SK-N-SH (cell line): ENCODE measurements at regions not wholly inside any gene's neighbourhood (a gene's known extent, or its start where the extent isn't known, plus 50 kb on each side); places are given as distances from the start of the nearest gene placed in this dataset.

Experiments used
- CTCF ChIA-PET: fragments of 300-600, 350-600 bp; formaldehyde crosslinking; extraction: SDS; loops from one replicate; lab custom pipeline; 2021; lab: Yijun Ruan, JAX
- POLR2A ChIA-PET: fragments of 350-600 bp; sonication (Branson Sonifier 250); formaldehyde crosslinking; extraction: SDS; loops from one replicate; lab custom pipeline; 2020; ENCODE audit warnings: antibody characterized with exemption, inconsistent platforms; lab: Yijun Ruan, JAX
- DNase-seq: peaks from one replicate; pipeline ENCODE4 v3.0.0; 2012
- H2AFZ ChIP-seq: fragments of 200-600 bp; sonication (generic); 2 replicates; pipeline ENCODE4 v1.8.1; 2016; ENCODE audit warnings: antibody characterized with exemption, mild to moderate bottlenecking, low read depth
- H3F3A ChIP-seq: fragments of 200-600 bp; sonication (generic); replicated peaks from 2 replicates; pipeline ENCODE3; 2016; ENCODE audit warnings: antibody characterized with exemption, mild to moderate bottlenecking; ENCODE audit not compliant: insufficient read depth
- H3K27ac ChIP-seq, 2 experiments: fragments of 200-500 bp in 1 of 2; fragments of 200-600 bp in 1 of 2; sonication (Bioruptor generic) in 1 of 2; sonication (generic), shearing (Covaris generic) in 1 of 2; 2 replicates each; pipeline versions ENCODE4 v1.5.1 to v1.6.1; 2014 to 2016; ENCODE audit warnings: low read depth in 2 of 2, inconsistent platforms in 1 of 2, low read length in 1 of 2, mild to moderate bottlenecking in 1 of 2, mixed read lengths in 1 of 2
- H3K27me3 ChIP-seq: fragments of 200-600 bp; sonication (generic), shearing (Covaris generic); 2 replicates; pipeline ENCODE4 v1.6.1; 2016; ENCODE audit warnings: mixed run types; ENCODE audit not compliant: insufficient read depth
- H3K36me3 ChIP-seq, 2 experiments: fragments of 200-500 bp in 1 of 2; fragments of 200-600 bp in 1 of 2; sonication (Bioruptor generic) in 1 of 2; sonication (generic) in 1 of 2; replicated peaks in 1 of 2; 2 replicates each; pipeline versions ENCODE3 to v1.5.1; 2014 to 2016; ENCODE audit warnings: low read length in 1 of 2, mild to moderate bottlenecking in 1 of 2; ENCODE audit not compliant: insufficient read depth in 2 of 2, control insufficient read depth in 1 of 2
- H3K4me1 ChIP-seq, 2 experiments: fragments of 200-500 bp in 1 of 2; fragments of 200-600 bp in 1 of 2; sonication (Bioruptor generic) in 1 of 2; sonication (generic), shearing (Covaris generic) in 1 of 2; 2 replicates each; pipeline versions ENCODE4 v1.5.1 to v1.6.1; 2014 to 2016; ENCODE audit warnings: low read depth in 1 of 2, low read length in 1 of 2, mixed run types in 1 of 2; ENCODE audit not compliant: insufficient read depth in 2 of 2, control insufficient read depth in 1 of 2
- H3K4me2 ChIP-seq: fragments of 200-600 bp; sonication (generic), shearing (Covaris generic); 2 replicates; pipeline ENCODE4 v1.6.1; 2017; ENCODE audit warnings: mixed run types
- H3K4me3 ChIP-seq, 2 experiments: fragments of 200-500 bp in 1 of 2; fragments of 200-600 bp in 1 of 2; sonication (Bioruptor generic) in 1 of 2; sonication (generic), shearing (Covaris generic) in 1 of 2; 2 replicates each; pipeline versions ENCODE4 v1.5.1 to v1.8.1; 2014 to 2016; ENCODE audit warnings: low read depth in 2 of 2, inconsistent platforms in 1 of 2, low read length in 1 of 2, mild to moderate bottlenecking in 1 of 2, mixed read lengths in 1 of 2, moderate library complexity in 1 of 2
- H3K79me2 ChIP-seq: fragments of 200-600 bp; sonication (generic); 2 replicates; pipeline ENCODE4 v1.8.1; 2017; ENCODE audit warnings: mild to moderate bottlenecking; ENCODE audit not compliant: insufficient read depth
- H3K9ac ChIP-seq: fragments of 200-600 bp; sonication (generic); 2 replicates; pipeline ENCODE4 v1.6.1; 2017; ENCODE audit warnings: mixed run types
- H3K9me2 ChIP-seq: fragments of 200-600 bp; sonication (generic); 2 replicates; pipeline ENCODE4 v1.6.1; 2017; ENCODE audit warnings: mixed run types
- H3K9me3 ChIP-seq: fragments of 200-600 bp; sonication (generic); 2 replicates; pipeline ENCODE4 v1.6.1; 2017; ENCODE audit warnings: mixed run types, mild to moderate bottlenecking, moderate library complexity
- H4K20me1 ChIP-seq: fragments of 200-600 bp; sonication (generic); 2 replicates; pipeline ENCODE4 v1.6.1; 2017; ENCODE audit warnings: mild to moderate bottlenecking, mixed run types; ENCODE audit not compliant: insufficient read depth
- EZH2phosphoT487 ChIP-seq: fragments of 200-600 bp; sonication (generic); IDR thresholded peaks from 2 replicates; pipeline ENCODE4 v1.6.1; 2017; ENCODE audit warnings: low read depth, mixed run types, mild to moderate bottlenecking, antibody characterized with exemption, moderate library complexity, borderline replicate concordance
- FOXM1 ChIP-seq: IDR thresholded peaks from 2 replicates; pipeline ENCODE4 v1.4.0; 2012; ENCODE audit warnings: low read depth, mild to moderate bottlenecking
- GABPA ChIP-seq: IDR thresholded peaks from 2 replicates; pipeline ENCODE4 v1.4.0; 2012; ENCODE audit warnings: low read depth, mild to moderate bottlenecking
- GATA2 ChIP-seq: sonication (generic); formaldehyde crosslinking; IDR thresholded peaks from 2 replicates; pipeline ENCODE4 v1.5.0; 2020; ENCODE audit warnings: mild to moderate bottlenecking, missing genetic modification reagents
- JUND ChIP-seq: IDR thresholded peaks from 2 replicates; pipeline ENCODE4 v1.4.0; 2012
- MEF2A ChIP-seq: IDR thresholded peaks from 2 replicates; pipeline ENCODE4 v1.4.0; 2012; ENCODE audit warnings: low read depth, borderline replicate concordance
- NFIC ChIP-seq: IDR thresholded peaks from 2 replicates; pipeline ENCODE4 v1.4.0; 2012; ENCODE audit warnings: borderline replicate concordance
- RAD21 ChIP-seq: IDR thresholded peaks from 2 replicates; pipeline ENCODE4 v1.6.1; 2012; ENCODE audit warnings: mild to moderate bottlenecking, low read length
- SIN3A ChIP-seq: IDR thresholded peaks from 2 replicates; pipeline ENCODE4 v1.6.1; 2012; ENCODE audit warnings: low read depth, mild to moderate bottlenecking, low read length, moderate library complexity, borderline replicate concordance
- SMC3 ChIP-seq: IDR thresholded peaks from 2 replicates; pipeline ENCODE4 v1.6.1; 2012; ENCODE audit warnings: low read depth, low read length, improper control_type of control experiment
- USF2 ChIP-seq: fragments of 150-350 bp; IDR thresholded peaks from 2 replicates; pipeline ENCODE4 v1.6.1; 2017; ENCODE audit warnings: antibody characterized with exemption, low read length, low read depth, borderline replicate concordance
- WGBS: methylation state at CpG from one replicate; pipeline ENCODE4 v1.1.6; 2017; ENCODE audit warnings: low lambda C conversion rate; 5-methylcytosine and 5-hydroxymethylcytosine counted together
- TF ChIP-seq, protein P1 (sequence below): IDR thresholded peaks from 2 replicates; pipeline ENCODE4 v1.4.0; 2012; ENCODE audit warnings: low read depth, borderline replicate concordance

GRCh38 chr2:22838461-22838860, 546.5 kb upstream of the KLHL29 start:
- TF ChIP-seq GABPA (no peak), EZH2phosphoT487 (no peak), JUND (no peak), FOXM1 (no peak), SIN3A (no peak), RAD21 (no peak), SMC3 (no peak)
- TF ChIP-seq, all 33 proteins: peak for 0
- no peaks in the 10 kb centered on the region for H4K20me1 ChIP-seq
- no peak overlapping the region; a peak in 1 of 4 replicates for H3K4me3 ChIP-seq
- H3K79me2 ChIP-seq = no peaks in the 10 kb centered on the region
- POLR2A ChIA-PET = no interaction called here
- H3K27me3 ChIP-seq = no peaks in the 10 kb centered on the region
- DNase-seq = no peak
- H3F3A ChIP-seq = no peaks in the 10 kb centered on the region
- no peak overlapping the region for H3K9ac ChIP-seq
- H3K9me3 ChIP-seq = no peaks in the 10 kb centered on the region; the same call in 1 of the 2 replicates
- H3K4me1 ChIP-seq = no peaks in the 10 kb centered on the region
- H3K36me3 ChIP-seq = no peaks in the 10 kb centered on the region
- CTCF ChIA-PET = no interaction called here
- no peaks in the 10 kb centered on the region for H3K9me2 ChIP-seq
- H2AFZ ChIP-seq = no peak overlapping the region
- H3K27ac ChIP-seq = no peak overlapping the region
- no peak overlapping the region for H3K4me2 ChIP-seq

DNA sequence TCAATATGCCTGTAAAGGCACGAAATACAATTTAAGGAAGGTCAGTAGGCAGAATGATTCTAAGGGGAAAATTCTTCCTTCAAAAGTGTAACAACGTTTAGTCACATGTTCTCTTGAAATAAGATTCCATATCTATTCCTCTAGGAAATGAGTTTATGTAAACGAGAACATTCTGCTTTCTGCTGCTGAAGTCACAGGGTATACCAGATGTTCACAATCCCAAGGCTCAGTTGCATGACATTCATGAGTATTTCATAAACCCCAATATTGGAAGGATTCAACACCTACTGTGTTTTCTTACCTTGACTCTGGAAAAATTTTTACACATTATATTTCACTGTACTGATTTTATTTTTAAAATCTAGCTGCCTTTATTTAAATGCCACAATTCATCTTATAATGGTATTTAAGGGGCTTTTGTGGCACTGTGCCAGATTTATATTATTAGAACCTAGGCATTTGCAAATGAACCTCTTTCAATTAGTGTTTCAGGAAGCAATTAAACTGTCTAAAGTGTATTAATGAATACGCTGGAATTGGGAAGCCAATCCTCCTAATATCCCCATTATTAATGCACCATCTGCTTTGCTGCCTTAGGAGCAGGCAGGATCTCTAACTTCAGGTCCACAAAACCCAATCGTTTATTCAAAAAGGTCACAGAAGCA, 542.6 kb upstream of the KLHL29 start:
- H3F3A ChIP-seq = no peaks in the 10 kb centered on the region
- ChIA-PET POLR2A (no interaction called here), CTCF (interaction anchor here (0.7 to 1.8 kb wide), 5 partner anchors 9 to 20 kb away, joined by 3 to 6 read pairs (median 3); no protein-coding TSS in a partner anchor)
- 15% methylated on average over 5 of the region's 5 CpGs for WGBS
- no peak overlapping the region for H3K4me2 ChIP-seq
- no peak overlapping the region for H3K4me3 ChIP-seq
- no peaks in the 10 kb centered on the region for H3K9me2 ChIP-seq
- H3K36me3 ChIP-seq = no peaks in the 10 kb centered on the region
- no peak overlapping the region for H3K27ac ChIP-seq
- TF ChIP-seq, protein P1, sequence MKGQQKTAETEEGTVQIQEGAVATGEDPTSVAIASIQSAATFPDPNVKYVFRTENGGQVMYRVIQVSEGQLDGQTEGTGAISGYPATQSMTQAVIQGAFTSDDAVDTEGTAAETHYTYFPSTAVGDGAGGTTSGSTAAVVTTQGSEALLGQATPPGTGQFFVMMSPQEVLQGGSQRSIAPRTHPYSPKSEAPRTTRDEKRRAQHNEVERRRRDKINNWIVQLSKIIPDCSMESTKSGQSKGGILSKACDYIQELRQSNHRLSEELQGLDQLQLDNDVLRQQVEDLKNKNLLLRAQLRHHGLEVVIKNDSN = no peak
- TF ChIP-seq USF2 (no peak), GATA2 (no peak), NFIC (no peak), JUND (no peak), MEF2A (no peak)
- H3K4me1 ChIP-seq = peaks cover 0 to 4% of the 10 kb centered on the region in 2 experiments; a peak in 1 of 4 replicates
- no peak overlapping the region for H3K9ac ChIP-seq
- H3K79me2 ChIP-seq = no peaks in the 10 kb centered on the region
- no peaks in the 10 kb centered on the region; the same call in 1 of the 2 replicates for H3K9me3 ChIP-seq
- H4K20me1 ChIP-seq = no peaks in the 10 kb centered on the region
- DNase-seq = no peak
- no peaks in the 10 kb centered on the region for H3K27me3 ChIP-seq
- no peak overlapping the region for H2AFZ ChIP-seq
